ENCODE measurements at regions not wholly inside any gene's neighbourhood (a gene's known extent, or its start where the extent isn't known, plus 50 kb on each side); places are given as distances from the start of the nearest gene placed in this dataset.

DNA sequence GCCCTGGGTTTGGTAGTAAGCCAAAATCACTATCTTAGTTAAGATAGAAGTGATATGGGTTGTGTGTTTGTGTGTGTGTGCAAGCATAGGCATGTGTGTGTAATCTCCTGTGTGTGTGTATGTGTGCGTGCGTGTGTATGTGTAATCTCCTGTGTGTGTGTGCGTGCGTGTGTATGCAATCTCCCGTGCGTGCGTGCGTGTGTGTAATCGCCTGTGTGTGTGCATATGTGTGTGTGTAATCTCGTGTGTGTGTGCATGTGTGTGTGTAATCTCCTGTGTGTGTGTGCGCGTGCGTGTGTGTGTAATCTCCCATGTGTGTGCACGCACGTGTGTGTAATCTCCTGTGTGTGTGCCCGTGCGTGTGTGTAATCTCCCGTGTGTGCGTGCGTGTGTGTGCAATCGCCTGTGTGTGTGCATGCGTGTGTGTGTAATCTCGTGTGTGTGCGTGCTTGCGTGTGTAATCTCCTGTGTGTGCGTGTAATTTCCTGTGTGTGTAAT is 219.3 kb upstream of the GGTLC1 start (continued):
- TF ChIP-seq ZNF384 (IDR thresholded peaks at IDR 0.05; ENCODE audit: low read depth, low read length): no peak
- no peak for TF ChIP-seq ZNF224 (CRISPR knock-in tag; IDR thresholded peaks at IDR 0.05)
- TF ChIP-seq ZNF239 (CRISPR knock-in tag; IDR thresholded peaks at IDR 0.05): no peak
- TF ChIP-seq KDM4B (IDR thresholded peaks at IDR 0.05; ENCODE audit: borderline replicate concordance in 2 of 2, low read depth in 1 of 2): no peak

- H3K36me3 ChIP-seq (ENCODE audit: control insufficient read depth, insufficient read depth, low read length): no peaks in the 10 kb centered on the region
- H2AFZ ChIP-seq (ENCODE audit: low read depth, low read length): no peak overlapping the region
- no peak for ATAC-seq
- DNase-seq (ENCODE audit: extremely low read depth in 1 of 4, low spot score in 3 of 4): no peak
- H3K4me2 ChIP-seq (ENCODE audit: insufficient read depth, low read length): no peak overlapping the region
- no peak overlapping the region for H3K9ac ChIP-seq (ENCODE audit: insufficient read depth in 1 of 2, low read depth in 2 of 2, low read length in 2 of 2)
- no peaks in the 10 kb centered on the region for H3K9me3 ChIP-seq (replicated peaks; ENCODE audit: control insufficient read depth, insufficient read depth, low read depth, low read length)
- no peak for FAIRE-seq
- H3K27me3 ChIP-seq (ENCODE audit: control insufficient read depth in 2 of 2, insufficient read depth in 2 of 2, low read length in 2 of 2): no peaks in the 10 kb centered on the region; a peak in 1 of 5 replicates
- no peaks in the 10 kb centered on the region for H4K20me1 ChIP-seq (replicated peaks; ENCODE audit: control insufficient read depth, insufficient read depth, low read length)
- ChIA-PET CTCF (ENCODE audit: low intra/inter-chr PET ratio) (no interaction called here), POLR2A (no interaction called here)
- no peaks in the 10 kb centered on the region for H3K79me2 ChIP-seq (ENCODE audit: control insufficient read depth, insufficient read depth, low read length)
- no TSS peak for BruUV-seq (replicated peaks)
- in situ Hi-C loops (cut with MboI) (no loop called here), intact Hi-C loops (cut with micrococcal nuclease) (no loop called here)
- H3K4me3 ChIP-seq: no peak overlapping the region
- TF ChIP-seq POLR3A (IDR thresholded peaks at IDR 0.05; ENCODE audit: borderline replicate concordance, extremely low read depth, insufficient read depth, insufficient read length): no peak
- TF ChIP-seq FOSL1 (tag; conservative IDR thresholded peaks at IDR 0.05): 0 out of 2 replicates have a peak, but pooled peaks have one; percentile 23
- TF ChIP-seq PHF20 (IDR thresholded peaks at IDR 0.05; ENCODE audit: partially characterized antibody): no peak
- 0 out of 2 replicates have a peak, but pooled peaks have one; percentile 17 for TF ChIP-seq JUNB (CRISPR knock-in tag; conservative IDR thresholded peaks at IDR 0.05)
- peak; percentile 39; the same call in 1 of the 2 replicates for TF ChIP-seq ATF3 (IDR thresholded peaks at IDR 0.05)
- no peak for TF ChIP-seq ATF3 (CRISPR knock-in tag; conservative IDR thresholded peaks at IDR 0.05)
- TF ChIP-seq JUND (IDR thresholded peaks at IDR 0.05; ENCODE audit: borderline replicate concordance, low read depth, low read length): peak; percentile 53; the same call in 1 of the 2 replicates
- TF ChIP-seq JUND (tag; IDR thresholded peaks at IDR 0.05; ENCODE audit: borderline replicate concordance, low read depth, low read length): peak; percentile 72; the same call in 2 of the 3 replicates
- no peaks in the 10 kb centered on the region for H3K4me1 ChIP-seq (replicated peaks in 1 of 2; ENCODE audit: control insufficient read depth in 2 of 2, insufficient read depth in 2 of 2, low read length in 2 of 2)
- WGBS (ENCODE audit: insufficient coverage, low coverage, missing lambda C conversion rate): 0% methylated on average over 5 of the region's 5 CpGs
- H3K9me1 ChIP-seq (ENCODE audit: control insufficient read depth, insufficient read depth, low read length): no peaks in the 10 kb centered on the region
- H3K27ac ChIP-seq (ENCODE audit: extremely low read depth, low read depth, low read length): no peak overlapping the region
Measured at GRCh38 chr20:24206995-24207394, 218.4 kb upstream of the GGTLC1 start.

All from K562 (cell line).